KMS-11 (cell line): ENCODE measurements at regions not wholly inside any gene's neighbourhood (a gene's known extent, or its start where the extent isn't known, plus 50 kb on each side); places are given as distances from the start of the nearest gene placed in this dataset.

Experiments used
- H2AFZ ChIP-seq: fragments of 200-600 bp; sonication (generic); 2 replicates; pipeline ENCODE4 v1.6.1; 2016; ENCODE audit warnings: antibody characterized with exemption, mixed run types, low read depth
- H3K27ac ChIP-seq: fragments of 200-600 bp; sonication (generic); 2 replicates; pipeline ENCODE4 v1.6.1; 2016; ENCODE audit warnings: mild to moderate bottlenecking, mixed run types
- H3K27me3 ChIP-seq: fragments of 200-600 bp; sonication (generic); 2 replicates; pipeline ENCODE4 v1.6.1; 2017; ENCODE audit warnings: mild to moderate bottlenecking, low read depth, mixed run types, moderate library complexity; ENCODE audit not compliant: insufficient read depth
- H3K36me3 ChIP-seq: fragments of 200-600 bp; sonication (generic); 2 replicates; pipeline ENCODE4 v1.6.1; 2017; ENCODE audit warnings: mild to moderate bottlenecking, mixed run types; ENCODE audit not compliant: insufficient read depth
- H3K4me1 ChIP-seq: fragments of 200-600 bp; sonication (generic); 2 replicates; pipeline ENCODE4 v1.6.1; 2016; ENCODE audit warnings: mild to moderate bottlenecking, low read depth, mixed run types; ENCODE audit not compliant: poor library complexity, severe bottlenecking
- H3K4me2 ChIP-seq: fragments of 200-600 bp; sonication (generic); 2 replicates; pipeline ENCODE4 v1.7.0; 2016; ENCODE audit warnings: mild to moderate bottlenecking, mixed run types
- H3K4me3 ChIP-seq: fragments of 200-600 bp; sonication (generic); IDR thresholded peaks from 2 replicates; pipeline ENCODE4 v1.6.1; 2017; ENCODE audit warnings: low read depth, low read length, mixed read lengths; ENCODE audit not compliant: insufficient read depth
- H3K79me2 ChIP-seq: fragments of 200-600 bp; sonication (generic); 2 replicates; pipeline ENCODE4 v1.6.1; 2016; ENCODE audit warnings: low read depth, mixed run types; ENCODE audit not compliant: insufficient read depth
- H3K9ac ChIP-seq: fragments of 200-600 bp; sonication (generic); 2 replicates; pipeline ENCODE4 v1.6.1; 2016; ENCODE audit warnings: mild to moderate bottlenecking, mixed run types
- H4K20me1 ChIP-seq: fragments of 200-600 bp; sonication (generic); 2 replicates; pipeline ENCODE4 v1.6.1; 2016; ENCODE audit warnings: mild to moderate bottlenecking, mixed run types; ENCODE audit not compliant: insufficient read depth
- CTCF ChIP-seq: fragments of 200-600 bp; sonication (generic); conservative IDR thresholded peaks from 2 replicates; pipeline ENCODE4 v1.6.1; 2017; ENCODE audit warnings: low read depth, mild to moderate bottlenecking, antibody characterized with exemption, low read length, moderate library complexity, mixed read lengths

- Histone ChIP-seq H2AFZ (no peak overlapping the region), H3K4me1 (no peaks in the 10 kb centered on the region), H4K20me1 (no peaks in the 10 kb centered on the region), H3K27ac (no peak overlapping the region), H3K4me2 (no peak overlapping the region), H3K9ac (no peak overlapping the region), H3K4me3 (no peak overlapping the region), H3K27me3 (no peaks in the 10 kb centered on the region), H3K36me3 (no peaks in the 10 kb centered on the region), H3K79me2 (no peaks in the 10 kb centered on the region)
- no peak for TF ChIP-seq CTCF
Measured at GRCh38 chr6:115610696-115611095, 450.0 kb downstream of the FRK start.

- Histone ChIP-seq H3K4me1 (no peaks in the 10 kb centered on the region), H3K79me2 (no peaks in the 10 kb centered on the region), H2AFZ (no peak overlapping the region), H3K36me3 (no peaks in the 10 kb centered on the region), H3K4me3 (no peak overlapping the region), H3K4me2 (no peak overlapping the region), H4K20me1 (no peaks in the 10 kb centered on the region), H3K9ac (no peak overlapping the region), H3K27me3 (no peaks in the 10 kb centered on the region), H3K27ac (no peak overlapping the region)
- no peak for TF ChIP-seq CTCF
Measured at GRCh38 chr6:115609111-115609510, 451.6 kb downstream of the FRK start.

GRCh38 chr6:115602466-115602865 is 458.2 kb downstream of the FRK start:
- no peak overlapping the region for H3K4me3 ChIP-seq
- no peak overlapping the region for H2AFZ ChIP-seq
- no peak overlapping the region for H3K9ac ChIP-seq
- H3K27me3 ChIP-seq: no peaks in the 10 kb centered on the region
- H3K36me3 ChIP-seq: no peaks in the 10 kb centered on the region
- no peaks in the 10 kb centered on the region for H3K79me2 ChIP-seq
- H4K20me1 ChIP-seq: no peaks in the 10 kb centered on the region
- no peaks in the 10 kb centered on the region for H3K4me1 ChIP-seq
- H3K27ac ChIP-seq: no peak overlapping the region
- TF ChIP-seq CTCF: no peak
- no peak overlapping the region for H3K4me2 ChIP-seq

- H3K4me2 ChIP-seq: no peak overlapping the region
- H2AFZ ChIP-seq: no peak overlapping the region
- no peak overlapping the region for H3K27ac ChIP-seq
- no peaks in the 10 kb centered on the region for H4K20me1 ChIP-seq
- H3K4me3 ChIP-seq: no peak overlapping the region
- no peaks in the 10 kb centered on the region for H3K79me2 ChIP-seq
- H3K27me3 ChIP-seq: no peaks in the 10 kb centered on the region
- no peaks in the 10 kb centered on the region for H3K36me3 ChIP-seq
- no peak for TF ChIP-seq CTCF
- H3K4me1 ChIP-seq: no peaks in the 10 kb centered on the region
- no peak overlapping the region for H3K9ac ChIP-seq
Measured at GRCh38 chr6:115601509-115601908, 459.2 kb downstream of the FRK start.

- no peak overlapping the region for H3K4me3 ChIP-seq
- no peak overlapping the region for H3K4me2 ChIP-seq
- H2AFZ ChIP-seq: no peak overlapping the region
- no peaks in the 10 kb centered on the region for H3K27me3 ChIP-seq
- no peaks in the 10 kb centered on the region for H3K36me3 ChIP-seq
- no peak for TF ChIP-seq CTCF
- H3K9ac ChIP-seq: no peak overlapping the region
- H3K79me2 ChIP-seq: no peaks in the 10 kb centered on the region
- H3K27ac ChIP-seq: no peak overlapping the region
- no peaks in the 10 kb centered on the region for H4K20me1 ChIP-seq
- H3K4me1 ChIP-seq: no peaks in the 10 kb centered on the region
Measured at GRCh38 chr6:115601064-115601463, 459.6 kb downstream of the FRK start.
